Adrenal gland (tissue), 9 donors: ENCODE measurements at regions not wholly inside any gene's neighbourhood (a gene's known extent, or its start where the extent isn't known, plus 50 kb on each side); places are given as distances from the start of the nearest gene placed in this dataset.

Experiments
- DNase-seq, 7 donors: peaks; one replicate each; pipeline ENCODE4 v3.0.0-alpha.2; 2019 to 2020
- H3K27ac ChIP-seq, 5 donors: fragments of 200-600 bp; sonication (generic) in 4 of 5; 1 replicate in 3 of 5; 2 replicates in 2 of 5; pipeline versions ENCODE4 v1.5.1 to v1.8.0; 2016 to 2020; ENCODE audit warnings: mild to moderate bottlenecking in 1 of 5
- H3K27me3 ChIP-seq: fragments of 200-600 bp; 2 replicates; pipeline ENCODE4 v1.8.0; 2021
- H3K36me3 ChIP-seq, 2 donors: fragments of 200-600 bp; replicated peaks in 1 of 2; 1 replicate in 1 of 2; 2 replicates in 1 of 2; pipeline versions ENCODE4 v1.5.1 to v1.8.0; 2018 to 2022
- H3K4me1 ChIP-seq, 2 donors: fragments of 200-600 bp; replicated peaks in 1 of 2; 1 replicate in 1 of 2; 2 replicates in 1 of 2; pipeline versions ENCODE4 v1.5.1 to v1.8.0; 2018 to 2021
- H3K4me3 ChIP-seq, 4 donors: fragments of 200-600 bp; sonication (generic) in 3 of 4; one replicate each; pipeline ENCODE4 v1.5.1; 2016 to 2018
- H3K9me3 ChIP-seq, 3 donors: fragments of 200-600 bp; sonication (generic) in 1 of 3; replicated peaks in 1 of 3; 1 replicate in 2 of 3; 2 replicates in 1 of 3; pipeline versions ENCODE4 v1.5.1 to v1.8.0; 2016 to 2021
- CTCF ChIP-seq, 6 experiments: fragments of 450-650 bp in 4 of 6; fragments of 200-600 bp in 2 of 6; sonication (generic) in 1 of 6; IDR thresholded peaks; 1 replicate in 5 of 6; 2 replicates in 1 of 6; pipeline versions ENCODE4 v1.5.1 to v1.8.0; 2016 to 2021; ENCODE audit warnings: antibody characterized with exemption in 6 of 6, mild to moderate bottlenecking in 2 of 6, moderate library complexity in 1 of 6
- POLR2A ChIP-seq, 2 donors: fragments of 450-650 bp; IDR thresholded peaks; one replicate each; pipeline ENCODE4 v1.6.1; 2017; ENCODE audit warnings: antibody characterized with exemption in 2 of 2, mild to moderate bottlenecking in 2 of 2, moderate library complexity in 1 of 2
- WGBS, 4 donors: extraction: QIAGEN DNeasy Blood & Tissue Kit in 2 of 4; methylation state at CpG; one replicate each; pipeline versions ENCODE4 v1.1.5 to v1.1.7; 2013 to 2017; 5-methylcytosine and 5-hydroxymethylcytosine counted together
- intact Hi-C, 2 donors: fragments of 100-400 bp; cut with DNase I; formaldehyde crosslinking; loops; one replicate each; pipeline versions ENCODE4 v1.14.1 to v1.15.0; 2022 to 2023
- donor health status: healthy with polysubstance abuse.
- donor health status: Bipolar disorder and iron deficiency.
- donor health status: DM: yes; HTN: yes; CAD: no.
- donor health status: DM: no; HTN: no; CAD: no.
- donor health status: DM: no; HTN: no; CAD: no.

- DNase-seq, result no peak
- intact Hi-C loops, result no loop called here
- H3K4me1 ChIP-seq, result no peaks in the 10 kb centered on the region
- no peak for TF ChIP-seq CTCF (IDR thresholded peaks at IDR 0.05)
- TF ChIP-seq POLR2A (IDR thresholded peaks at IDR 0.05), result no peak
- no peak overlapping the region for H3K4me3 ChIP-seq
- no peaks in the 10 kb centered on the region for H3K9me3 ChIP-seq
- H3K27ac ChIP-seq, result no peak overlapping the region
- H3K27me3 ChIP-seq, result no peaks in the 10 kb centered on the region
- H3K36me3 ChIP-seq, result no peaks in the 10 kb centered on the region
Measured at GRCh38 chrX:27924718-27925117, 56.5 kb downstream of the DCAF8L1 start.

- H3K36me3 ChIP-seq, result no peaks in the 10 kb centered on the region
- DNase-seq, result no peak
- H3K4me1 ChIP-seq, result no peaks in the 10 kb centered on the region
- no peak overlapping the region for H3K4me3 ChIP-seq
- no peaks in the 10 kb centered on the region for H3K9me3 ChIP-seq
- no peaks in the 10 kb centered on the region for H3K27me3 ChIP-seq
- 72 to 92% (median 82%) methylated on average over 4 of the region's 4 CpGs for WGBS, 4 donors
- no peak overlapping the region for H3K27ac ChIP-seq
- intact Hi-C loops, result no loop called here
- TF ChIP-seq CTCF (IDR thresholded peaks at IDR 0.05), result no peak
- TF ChIP-seq POLR2A (IDR thresholded peaks at IDR 0.05), result no peak
Measured at GRCh38 chrX:27924261-27924660, 57.0 kb downstream of the DCAF8L1 start.

- no peaks in the 10 kb centered on the region for H3K4me1 ChIP-seq
- peak in 3 of 7 donors; percentile 5 to 13 (median 13) for DNase-seq
Measured at GRCh38 chrX:27918799-27919198, 62.5 kb downstream of the DCAF8L1 start.

GRCh38 chrX:27917713-27918500 lies 63.3 kb downstream of the DCAF8L1 start:
- H3K4me3 ChIP-seq, result no peak overlapping the region
- DNase-seq, result no peak
- 68 to 86% (median 78%) methylated on average over 6 of the region's 6 CpGs for WGBS, 4 donors
- H3K27ac ChIP-seq, result no peak overlapping the region
- intact Hi-C loops, result no loop called here
- no peaks in the 10 kb centered on the region for H3K27me3 ChIP-seq
- no peaks in the 10 kb centered on the region for H3K4me1 ChIP-seq
- H3K9me3 ChIP-seq, result no peaks in the 10 kb centered on the region
- TF ChIP-seq CTCF (IDR thresholded peaks at IDR 0.05) (no peak), POLR2A (IDR thresholded peaks at IDR 0.05) (no peak)
- H3K36me3 ChIP-seq, result no peaks in the 10 kb centered on the region

More at GRCh38 chrX:27918799-27919198, 62.5 kb downstream of the DCAF8L1 start:
- Histone ChIP-seq H3K4me3 (no peak overlapping the region), H3K27ac (no peak overlapping the region), H3K36me3 (no peaks in the 10 kb centered on the region), H3K9me3 (no peaks in the 10 kb centered on the region), H3K27me3 (no peaks in the 10 kb centered on the region)
- TF ChIP-seq POLR2A (IDR thresholded peaks at IDR 0.05) (no peak), CTCF (IDR thresholded peaks at IDR 0.05) (peak in 1 of 6 experiments; percentile 17)
- intact Hi-C loops, result no loop called here
- WGBS, 4 donors, result 56 to 68% (median 64%) methylated on average over 3 of the region's 3 CpGs
